Vagina (tissue), 2 donors: ENCODE measurements at regions not wholly inside any gene's neighbourhood (a gene's known extent, or its start where the extent isn't known, plus 50 kb on each side); places are given as distances from the start of the nearest gene placed in this dataset.

Source experiments
- POLR2A ChIP-seq, 2 donors: fragments of 450-650 bp; IDR thresholded peaks; one replicate each; pipeline ENCODE4 v1.6.1; 2017; ENCODE audit warnings: antibody characterized with exemption in 2 of 2, mild to moderate bottlenecking in 2 of 2, moderate library complexity in 2 of 2
- POLR2AphosphoS5 ChIP-seq, 2 donors: sonication (generic); formaldehyde crosslinking; IDR thresholded peaks; one replicate each; pipeline ENCODE4 v1.9.0; 2017; ENCODE audit warnings: antibody characterized with exemption in 2 of 2, mild to moderate bottlenecking in 2 of 2, low read depth in 1 of 2; ENCODE audit not compliant: insufficient read depth in 1 of 2
- TF ChIP-seq, protein P1 (sequence below), 3 experiments: fragments of 450-650 bp in 2 of 3; fragments of 200-600 bp in 1 of 3; sonication (generic) in 1 of 3; IDR thresholded peaks; one replicate each; pipeline ENCODE4 v1.5.1; 2017 to 2019; ENCODE audit warnings: antibody characterized with exemption in 3 of 3, mild to moderate bottlenecking in 2 of 3, moderate library complexity in 2 of 3

DNA sequence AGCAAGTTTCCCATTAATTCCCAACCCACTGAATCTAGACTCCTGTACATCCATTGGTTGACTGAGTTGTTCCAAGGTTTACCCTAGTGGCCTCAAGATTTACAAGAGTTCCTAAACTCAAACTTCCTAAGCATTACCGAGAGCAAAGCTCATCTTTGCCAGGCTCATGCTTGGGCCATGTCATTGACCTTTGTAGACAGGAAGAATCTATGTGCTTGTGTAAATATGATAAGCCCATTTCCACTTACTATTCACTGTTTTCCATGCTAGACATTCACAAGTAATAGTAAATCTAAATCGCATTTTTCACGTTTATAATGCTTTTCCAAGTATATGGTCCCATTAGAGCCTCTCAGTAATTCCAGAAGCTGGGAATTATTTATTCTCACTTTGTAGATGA lies 534.5 kb upstream of the CLINT1 start:
- TF ChIP-seq POLR2AphosphoS5 (IDR thresholded peaks at IDR 0.05; ENCODE audit: insufficient read depth in 1 of 2, low read depth in 1 of 2) (no peak), POLR2A (IDR thresholded peaks at IDR 0.05) (no peak)
- TF ChIP-seq, protein P1, sequence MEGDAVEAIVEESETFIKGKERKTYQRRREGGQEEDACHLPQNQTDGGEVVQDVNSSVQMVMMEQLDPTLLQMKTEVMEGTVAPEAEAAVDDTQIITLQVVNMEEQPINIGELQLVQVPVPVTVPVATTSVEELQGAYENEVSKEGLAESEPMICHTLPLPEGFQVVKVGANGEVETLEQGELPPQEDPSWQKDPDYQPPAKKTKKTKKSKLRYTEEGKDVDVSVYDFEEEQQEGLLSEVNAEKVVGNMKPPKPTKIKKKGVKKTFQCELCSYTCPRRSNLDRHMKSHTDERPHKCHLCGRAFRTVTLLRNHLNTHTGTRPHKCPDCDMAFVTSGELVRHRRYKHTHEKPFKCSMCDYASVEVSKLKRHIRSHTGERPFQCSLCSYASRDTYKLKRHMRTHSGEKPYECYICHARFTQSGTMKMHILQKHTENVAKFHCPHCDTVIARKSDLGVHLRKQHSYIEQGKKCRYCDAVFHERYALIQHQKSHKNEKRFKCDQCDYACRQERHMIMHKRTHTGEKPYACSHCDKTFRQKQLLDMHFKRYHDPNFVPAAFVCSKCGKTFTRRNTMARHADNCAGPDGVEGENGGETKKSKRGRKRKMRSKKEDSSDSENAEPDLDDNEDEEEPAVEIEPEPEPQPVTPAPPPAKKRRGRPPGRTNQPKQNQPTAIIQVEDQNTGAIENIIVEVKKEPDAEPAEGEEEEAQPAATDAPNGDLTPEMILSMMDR (IDR thresholded peaks at IDR 0.05), result no peak
